Stomach (tissue), 8 donors: ENCODE measurements at regions not wholly inside any gene's neighbourhood (a gene's known extent, or its start where the extent isn't known, plus 50 kb on each side); places are given as distances from the start of the nearest gene placed in this dataset.

Experiments used
- DNase-seq, 2 donors: peaks; one replicate each; pipeline versions ENCODE4 v3.0.0 to v3.0.0-alpha.2; 2013 to 2019
- H3K27ac ChIP-seq, 5 donors: fragments of 200-600 bp in 4 of 5; sonication (generic) in 4 of 5; one replicate each; pipeline ENCODE4 v1.5.1; 2013 to 2019; ENCODE audit warnings: mild to moderate bottlenecking in 1 of 5, moderate library complexity in 1 of 5
- H3K27me3 ChIP-seq, 3 donors: fragments of 200-600 bp; sonication (generic); one replicate each; pipeline ENCODE4 v1.5.1; 2017 to 2019; ENCODE audit warnings: mixed run types in 1 of 3
- H3K36me3 ChIP-seq, 4 donors: fragments of 200-600 bp; sonication (generic); 1 replicate in 3 of 4; 2 replicates in 1 of 4; pipeline ENCODE4 v1.5.1; 2016 to 2019
- H3K4me1 ChIP-seq, 4 donors: fragments of 200-600 bp; sonication (generic); one replicate each; pipeline ENCODE4 v1.5.1; 2016 to 2019
- H3K4me3 ChIP-seq, 4 donors: fragments of 200-600 bp; sonication (generic) in 3 of 4; one replicate each; pipeline ENCODE4 v1.5.1; 2016 to 2019; ENCODE audit warnings: mild to moderate bottlenecking in 1 of 4
- H3K9me3 ChIP-seq, 4 donors: fragments of 200-600 bp; sonication (generic); one replicate each; pipeline ENCODE4 v1.5.1; 2016 to 2019
- EP300 ChIP-seq: sonication (generic); formaldehyde crosslinking; IDR thresholded peaks from one replicate; pipeline ENCODE4 v1.6.1; 2017; ENCODE audit warnings: antibody characterized with exemption
- POLR2A ChIP-seq, 4 donors: fragments of 450-650 bp; IDR thresholded peaks; one replicate each; pipeline ENCODE4 v1.6.1; 2016; ENCODE audit warnings: antibody characterized with exemption in 4 of 4, control low read depth in 2 of 4, mild to moderate bottlenecking in 1 of 4, moderate library complexity in 1 of 4
- POLR2AphosphoS5 ChIP-seq, 3 donors: sonication (generic); formaldehyde crosslinking; IDR thresholded peaks; one replicate each; pipeline ENCODE4 v1.6.1; 2016; ENCODE audit warnings: antibody characterized with exemption in 3 of 3
- whole genome bisulfite sequencing, 5 donors: extraction: QIAGEN DNeasy Blood & Tissue Kit in 3 of 5; methylation state at CpG; one replicate each; pipeline versions ENCODE4 v1.1.5 to v1.1.7; 2013 to 2018; 5-methylcytosine and 5-hydroxymethylcytosine counted together
- intact Hi-C: fragments of 100-400 bp; cut with DNase I; formaldehyde crosslinking; loops from one replicate; pipeline ENCODE4 v1.15.1; 2023; ENCODE audit warnings: low total_unique reads
- TF ChIP-seq, protein P1 (sequence below), 7 experiments: fragments of 450-650 bp in 4 of 7; fragments of 200-600 bp in 3 of 7; sonication (generic) in 3 of 7; IDR thresholded peaks; one replicate each; pipeline ENCODE4 v1.5.1; 2016 to 2019; ENCODE audit warnings: antibody characterized with exemption in 7 of 7, control low read depth in 2 of 7, mild to moderate bottlenecking in 1 of 7
- donor health status: healthy with polysubstance abuse.
- donor health status: Bipolar disorder and iron deficiency.
- donor health status: healthy.

DNA sequence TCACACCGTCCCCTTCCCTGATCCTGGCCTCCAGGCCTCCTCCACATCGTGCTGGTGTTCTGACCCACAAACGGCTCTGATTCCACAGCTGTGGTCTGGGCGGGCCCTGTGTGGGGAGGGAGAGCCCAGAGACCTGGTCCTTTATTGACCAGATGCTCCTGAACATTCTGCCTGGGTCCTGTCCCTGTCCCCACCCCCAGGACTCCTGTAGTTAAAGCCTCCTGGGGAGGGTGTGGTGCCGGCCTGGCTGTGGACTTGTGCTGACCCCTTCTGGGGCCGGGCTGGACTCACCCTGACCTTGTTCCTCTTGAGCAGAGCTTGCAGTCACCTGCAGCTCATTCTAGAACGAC lies 128.7 kb downstream of the CTTN start:
- WGBS, 5 donors: 67 to 78% (median 70%) methylated on average over 7 of the region's 7 CpGs
- H3K9me3 ChIP-seq: no peaks in the 10 kb centered on the region
- H3K36me3 ChIP-seq: no peaks in the 10 kb centered on the region
- intact Hi-C loops: no loop called here
- peaks cover 5 to 11% (median 8%) of the 10 kb centered on the region in 4 donors for H3K4me1 ChIP-seq
- no peak overlapping the region for H3K27ac ChIP-seq
- no peak for TF ChIP-seq POLR2AphosphoS5 (IDR thresholded peaks at IDR 0.05)
- TF ChIP-seq POLR2A (IDR thresholded peaks at IDR 0.05): no peak
- TF ChIP-seq, protein P1, sequence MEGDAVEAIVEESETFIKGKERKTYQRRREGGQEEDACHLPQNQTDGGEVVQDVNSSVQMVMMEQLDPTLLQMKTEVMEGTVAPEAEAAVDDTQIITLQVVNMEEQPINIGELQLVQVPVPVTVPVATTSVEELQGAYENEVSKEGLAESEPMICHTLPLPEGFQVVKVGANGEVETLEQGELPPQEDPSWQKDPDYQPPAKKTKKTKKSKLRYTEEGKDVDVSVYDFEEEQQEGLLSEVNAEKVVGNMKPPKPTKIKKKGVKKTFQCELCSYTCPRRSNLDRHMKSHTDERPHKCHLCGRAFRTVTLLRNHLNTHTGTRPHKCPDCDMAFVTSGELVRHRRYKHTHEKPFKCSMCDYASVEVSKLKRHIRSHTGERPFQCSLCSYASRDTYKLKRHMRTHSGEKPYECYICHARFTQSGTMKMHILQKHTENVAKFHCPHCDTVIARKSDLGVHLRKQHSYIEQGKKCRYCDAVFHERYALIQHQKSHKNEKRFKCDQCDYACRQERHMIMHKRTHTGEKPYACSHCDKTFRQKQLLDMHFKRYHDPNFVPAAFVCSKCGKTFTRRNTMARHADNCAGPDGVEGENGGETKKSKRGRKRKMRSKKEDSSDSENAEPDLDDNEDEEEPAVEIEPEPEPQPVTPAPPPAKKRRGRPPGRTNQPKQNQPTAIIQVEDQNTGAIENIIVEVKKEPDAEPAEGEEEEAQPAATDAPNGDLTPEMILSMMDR (IDR thresholded peaks at IDR 0.05): no peak
- no peak for TF ChIP-seq EP300
- peaks cover 0 to 26% (median 0%) of the 10 kb centered on the region in 3 donors for H3K27me3 ChIP-seq
- H3K4me3 ChIP-seq: no peak overlapping the region
- DNase-seq: no peak

DNA sequence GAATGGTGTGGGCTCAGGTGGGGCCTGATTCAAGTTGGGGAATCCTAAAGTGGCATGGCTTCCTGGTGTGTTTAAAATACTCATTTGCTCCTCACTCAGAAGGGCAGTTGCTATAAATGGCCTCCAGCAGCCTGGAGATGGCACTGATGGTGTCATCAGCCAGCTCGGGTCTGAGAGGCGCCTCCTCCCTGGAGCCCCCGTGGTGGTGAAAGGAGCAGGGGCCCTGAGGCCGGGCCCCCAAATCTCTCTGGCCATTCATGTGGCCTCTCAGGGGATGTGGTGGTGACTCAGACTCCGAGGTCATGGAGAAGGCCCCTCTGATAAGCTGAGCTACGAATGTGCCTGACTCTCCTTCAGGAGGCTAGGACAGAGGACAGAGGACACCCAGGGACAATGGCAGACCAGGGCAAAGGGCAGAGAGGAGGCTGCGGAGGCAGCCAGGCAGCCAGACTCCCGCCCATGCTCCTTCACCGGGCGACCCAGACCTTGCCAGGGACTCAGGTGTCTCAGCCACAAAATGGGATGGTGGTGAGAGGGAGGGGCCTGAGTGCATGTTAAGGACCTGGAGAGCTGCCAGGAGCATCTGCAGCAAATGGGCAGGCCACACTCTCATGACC lies 129.2 kb downstream of the CTTN start:
- no peak for DNase-seq

DNA sequence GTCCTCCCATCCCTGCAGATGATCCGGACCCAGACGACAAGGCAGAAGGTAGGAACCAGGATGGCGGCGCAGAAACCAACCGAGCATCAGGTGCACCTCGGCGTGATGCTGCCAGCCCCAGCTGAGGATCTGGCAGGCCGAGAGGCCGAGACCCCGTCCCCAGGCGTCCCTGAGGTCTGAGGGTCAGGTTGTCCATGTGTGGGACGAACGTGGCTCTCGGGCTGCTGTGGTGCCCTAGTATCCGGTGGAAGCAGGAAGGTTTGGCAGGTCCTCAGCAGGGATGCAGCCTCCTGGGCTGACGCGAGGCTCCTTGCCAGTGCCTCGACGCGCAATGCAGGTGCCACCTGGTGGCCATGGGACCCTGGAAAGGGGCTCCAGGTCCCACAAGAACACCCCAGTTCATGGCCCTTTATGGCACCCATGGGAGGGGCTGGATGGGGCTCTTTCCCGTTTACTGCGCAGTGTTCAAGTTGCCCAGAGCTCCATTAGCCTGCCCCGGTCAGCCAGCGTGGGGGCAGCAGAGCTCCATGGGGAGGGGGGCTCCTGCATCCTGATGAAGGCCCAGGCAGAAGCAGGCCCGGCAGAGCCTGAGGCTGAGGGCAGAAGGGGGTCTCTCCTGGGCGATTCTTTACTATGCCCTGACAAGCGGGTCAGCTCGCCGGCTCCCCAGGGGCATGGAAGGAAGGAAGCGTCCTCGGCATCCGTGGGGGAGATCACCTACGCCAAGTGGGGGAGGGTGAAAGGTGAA lies 129.9 kb downstream of the CTTN start:
- no peak for DNase-seq
- 85 to 88% (median 87%) methylated on average over 26 to 33 of the region's 33 CpGs for WGBS, 5 donors
- H3K9me3 ChIP-seq: no peaks in the 10 kb centered on the region
- H3K36me3 ChIP-seq: no peaks in the 10 kb centered on the region
- no peak overlapping the region for H3K4me3 ChIP-seq
- TF ChIP-seq POLR2AphosphoS5 (IDR thresholded peaks at IDR 0.05) (no peak), EP300 (no peak), POLR2A (IDR thresholded peaks at IDR 0.05) (no peak)
- TF ChIP-seq, protein P1 (IDR thresholded peaks at IDR 0.05): no peak
- H3K27me3 ChIP-seq: peaks cover 0 to 14% (median 0%) of the 10 kb centered on the region in 3 donors
- H3K4me1 ChIP-seq: peaks cover 0 to 2% (median under 1%) of the 10 kb centered on the region in 4 donors
- no peak overlapping the region for H3K27ac ChIP-seq
- intact Hi-C loops: no loop called here

More for the DNA sequence above, 129.2 kb downstream of the CTTN start:
- no peak overlapping the region for H3K4me3 ChIP-seq
- H3K4me1 ChIP-seq: peaks cover 5 to 8% (median 7%) of the 10 kb centered on the region in 4 donors
- H3K9me3 ChIP-seq: no peaks in the 10 kb centered on the region
- 68 to 85% (median 83%) methylated on average over 8 to 10 of the region's 10 CpGs for WGBS, 5 donors
- TF ChIP-seq POLR2AphosphoS5 (IDR thresholded peaks at IDR 0.05) (no peak), POLR2A (IDR thresholded peaks at IDR 0.05) (no peak), EP300 (no peak)
- intact Hi-C loops: no loop called here
- peaks cover 0 to 21% (median 0%) of the 10 kb centered on the region in 3 donors for H3K27me3 ChIP-seq
- no peaks in the 10 kb centered on the region for H3K36me3 ChIP-seq
- no peak overlapping the region for H3K27ac ChIP-seq

DNA sequence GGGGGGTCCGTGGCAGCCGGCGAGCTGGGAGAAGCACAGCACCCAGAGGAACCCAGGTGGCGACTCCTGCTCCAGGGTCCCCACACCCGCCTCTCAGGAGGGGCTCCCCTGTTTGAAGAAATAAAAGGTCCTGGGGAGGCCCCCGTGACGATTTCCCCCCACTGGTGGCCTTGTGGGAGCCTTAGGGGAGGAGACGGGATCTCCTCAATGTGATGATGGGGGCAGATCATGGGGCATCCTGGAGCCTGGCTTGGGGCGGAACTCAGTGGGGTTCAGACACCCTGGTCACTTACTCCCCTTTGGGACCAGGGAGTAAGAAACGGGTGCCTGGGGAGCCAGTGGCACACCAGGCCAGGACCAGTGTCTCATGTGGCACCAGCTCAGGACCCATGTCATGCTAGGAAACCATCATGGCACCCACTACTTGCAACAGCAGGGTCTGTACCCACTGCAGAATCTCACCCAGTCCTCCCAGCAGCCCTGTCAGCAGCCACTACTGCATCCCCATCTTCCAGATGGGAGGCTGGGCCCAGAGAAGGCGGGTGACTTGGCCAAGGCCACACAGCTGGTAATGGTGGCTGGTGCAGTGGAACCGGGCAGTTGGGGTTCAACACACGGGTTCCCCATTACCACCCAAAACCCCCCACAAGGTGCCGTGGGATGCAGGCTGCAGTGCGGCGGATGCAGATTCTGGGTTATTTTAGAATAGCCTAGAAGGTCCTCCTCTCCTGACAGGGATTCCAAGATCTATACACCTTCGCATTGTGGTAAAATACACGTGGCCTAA lies 130.7 kb downstream of the CTTN start:
- H3K4me3 ChIP-seq: no peak overlapping the region
- no peaks in the 10 kb centered on the region for H3K9me3 ChIP-seq
- no peaks in the 10 kb centered on the region for H3K36me3 ChIP-seq
- intact Hi-C loops: no loop called here
- no peaks in the 10 kb centered on the region for H3K4me1 ChIP-seq
- no peak for DNase-seq
- TF ChIP-seq POLR2AphosphoS5 (IDR thresholded peaks at IDR 0.05) (no peak), POLR2A (IDR thresholded peaks at IDR 0.05) (no peak), EP300 (no peak)
- TF ChIP-seq, protein P1 (IDR thresholded peaks at IDR 0.05): no peak
- 93 to 97% (median 94%) methylated on average over 13 to 18 of the region's 18 CpGs for whole genome bisulfite sequencing, 5 donors
- no peak overlapping the region for H3K27ac ChIP-seq
- H3K27me3 ChIP-seq: peaks cover 0 to 7% (median 0%) of the 10 kb centered on the region in 3 donors
